Adrenal gland (tissue), 5 donors: ENCODE measurements at regions not wholly inside any gene's neighbourhood (a gene's known extent, or its start where the extent isn't known, plus 50 kb on each side); places are given as distances from the start of the nearest gene placed in this dataset.

ENCODE experiments used
- CTCF ChIP-seq, 6 experiments: fragments of 450-650 bp in 4 of 6; fragments of 200-600 bp in 2 of 6; sonication (generic) in 1 of 6; IDR thresholded peaks; 1 replicate in 5 of 6; 2 replicates in 1 of 6; pipeline versions ENCODE4 v1.5.1 to v1.8.0; 2016 to 2021; ENCODE audit warnings: antibody characterized with exemption in 6 of 6, mild to moderate bottlenecking in 2 of 6, moderate library complexity in 1 of 6
- POLR2A ChIP-seq, 2 donors: fragments of 450-650 bp; IDR thresholded peaks; one replicate each; pipeline ENCODE4 v1.6.1; 2017; ENCODE audit warnings: antibody characterized with exemption in 2 of 2, mild to moderate bottlenecking in 2 of 2, moderate library complexity in 1 of 2
- donor health status: DM: no; HTN: no; CAD: no.

GRCh38 chr10:131041031-131041430 lies 270.5 kb downstream of the TCERG1L start:
- TF ChIP-seq CTCF (IDR thresholded peaks at IDR 0.05) (no peak), POLR2A (IDR thresholded peaks at IDR 0.05) (no peak)
